Adrenal gland (tissue), 9 donors: ENCODE measurements at regions not wholly inside any gene's neighbourhood (a gene's known extent, or its start where the extent isn't known, plus 50 kb on each side); places are given as distances from the start of the nearest gene placed in this dataset.

Source experiments
- DNase-seq, 7 donors: peaks; one replicate each; pipeline ENCODE4 v3.0.0-alpha.2; 2019 to 2020
- H3K27ac ChIP-seq, 5 donors: fragments of 200-600 bp; sonication (generic) in 4 of 5; 1 replicate in 3 of 5; 2 replicates in 2 of 5; pipeline versions ENCODE4 v1.5.1 to v1.8.0; 2016 to 2020; ENCODE audit warnings: mild to moderate bottlenecking in 1 of 5
- H3K27me3 ChIP-seq: fragments of 200-600 bp; 2 replicates; pipeline ENCODE4 v1.8.0; 2021
- H3K36me3 ChIP-seq, 2 donors: fragments of 200-600 bp; replicated peaks in 1 of 2; 1 replicate in 1 of 2; 2 replicates in 1 of 2; pipeline versions ENCODE4 v1.5.1 to v1.8.0; 2018 to 2022
- H3K4me1 ChIP-seq, 2 donors: fragments of 200-600 bp; replicated peaks in 1 of 2; 1 replicate in 1 of 2; 2 replicates in 1 of 2; pipeline versions ENCODE4 v1.5.1 to v1.8.0; 2018 to 2021
- H3K4me3 ChIP-seq, 4 donors: fragments of 200-600 bp; sonication (generic) in 3 of 4; one replicate each; pipeline ENCODE4 v1.5.1; 2016 to 2018
- H3K9me3 ChIP-seq, 3 donors: fragments of 200-600 bp; sonication (generic) in 1 of 3; replicated peaks in 1 of 3; 1 replicate in 2 of 3; 2 replicates in 1 of 3; pipeline versions ENCODE4 v1.5.1 to v1.8.0; 2016 to 2021
- CTCF ChIP-seq, 6 experiments: fragments of 450-650 bp in 4 of 6; fragments of 200-600 bp in 2 of 6; sonication (generic) in 1 of 6; IDR thresholded peaks; 1 replicate in 5 of 6; 2 replicates in 1 of 6; pipeline versions ENCODE4 v1.5.1 to v1.8.0; 2016 to 2021; ENCODE audit warnings: antibody characterized with exemption in 6 of 6, mild to moderate bottlenecking in 2 of 6, moderate library complexity in 1 of 6
- POLR2A ChIP-seq, 2 donors: fragments of 450-650 bp; IDR thresholded peaks; one replicate each; pipeline ENCODE4 v1.6.1; 2017; ENCODE audit warnings: antibody characterized with exemption in 2 of 2, mild to moderate bottlenecking in 2 of 2, moderate library complexity in 1 of 2
- WGBS, 4 donors: extraction: QIAGEN DNeasy Blood & Tissue Kit in 2 of 4; methylation state at CpG; one replicate each; pipeline versions ENCODE4 v1.1.5 to v1.1.7; 2013 to 2017; 5-methylcytosine and 5-hydroxymethylcytosine counted together
- intact Hi-C, 2 donors: fragments of 100-400 bp; cut with DNase I; formaldehyde crosslinking; loops; one replicate each; pipeline versions ENCODE4 v1.14.1 to v1.15.0; 2022 to 2023
- donor health status: healthy with polysubstance abuse.
- donor health status: Bipolar disorder and iron deficiency.
- donor health status: DM: yes; HTN: yes; CAD: no.
- donor health status: DM: no; HTN: no; CAD: no.
- donor health status: DM: no; HTN: no; CAD: no.

- DNase-seq = no peak
- Histone ChIP-seq H3K27me3 (no peaks in the 10 kb centered on the region), H3K4me3 (no peak overlapping the region), H3K9me3 (no peaks in the 10 kb centered on the region), H3K4me1 (no peaks in the 10 kb centered on the region), H3K36me3 (no peaks in the 10 kb centered on the region), H3K27ac (no peak overlapping the region)
- TF ChIP-seq POLR2A (IDR thresholded peaks at IDR 0.05) = no peak
- no peak for TF ChIP-seq CTCF (IDR thresholded peaks at IDR 0.05)
- 92 to 97% (median 93%) methylated on average over 14 of the region's 14 CpGs for WGBS, 4 donors
- intact Hi-C loops = no loop called here
Measured at GRCh38 chr14:26175658-26176057, 422.2 kb downstream of the NOVA1 start.

GRCh38 chr14:26174395-26174794 lies 423.4 kb downstream of the NOVA1 start:
- intact Hi-C loops = no loop called here
- Histone ChIP-seq H3K27ac (no peak overlapping the region), H3K9me3 (no peaks in the 10 kb centered on the region), H3K36me3 (no peaks in the 10 kb centered on the region), H3K4me3 (no peak overlapping the region), H3K27me3 (no peaks in the 10 kb centered on the region), H3K4me1 (no peaks in the 10 kb centered on the region)
- DNase-seq = no peak
- TF ChIP-seq POLR2A (IDR thresholded peaks at IDR 0.05) = no peak
- no peak for TF ChIP-seq CTCF (IDR thresholded peaks at IDR 0.05)
- WGBS, 4 donors = 51 to 72% (median 65%) methylated on average over 2 of the region's 2 CpGs

GRCh38 chr14:26173581-26174110 lies 424.2 kb downstream of the NOVA1 start:
- Histone ChIP-seq H3K4me1 (no peaks in the 10 kb centered on the region), H3K4me3 (no peak overlapping the region), H3K27me3 (no peaks in the 10 kb centered on the region), H3K9me3 (no peaks in the 10 kb centered on the region), H3K36me3 (no peaks in the 10 kb centered on the region), H3K27ac (no peak overlapping the region)
- DNase-seq = peak in 4 of 7 donors; percentile 18 to 29 (median 20)
- intact Hi-C loops = no loop called here
- TF ChIP-seq CTCF (IDR thresholded peaks at IDR 0.05) (no peak), POLR2A (IDR thresholded peaks at IDR 0.05) (no peak)
- WGBS, 4 donors = 20 to 24% (median 22%) methylated on average over 2 of the region's 2 CpGs

- no peak for DNase-seq
- H3K27me3 ChIP-seq = no peaks in the 10 kb centered on the region
- TF ChIP-seq CTCF (IDR thresholded peaks at IDR 0.05) (no peak), POLR2A (IDR thresholded peaks at IDR 0.05) (no peak)
- H3K4me1 ChIP-seq = no peaks in the 10 kb centered on the region
- no peaks in the 10 kb centered on the region for H3K36me3 ChIP-seq
- H3K9me3 ChIP-seq = no peaks in the 10 kb centered on the region
- H3K27ac ChIP-seq = no peak overlapping the region
- H3K4me3 ChIP-seq = no peak overlapping the region
- intact Hi-C loops = no loop called here
Measured at GRCh38 chr14:26172396-26172795, 425.4 kb downstream of the NOVA1 start.
